Activated T-helper 9 cell treated with anti-CD3 and anti-CD28 coated beads, Interleukin-2, amount 50 U/mL, for 16 hours (primary cell): ENCODE measurements at regions not wholly inside any gene's neighbourhood (a gene's known extent, or its start where the extent isn't known, plus 50 kb on each side); places are given as distances from the start of the nearest gene placed in this dataset.
"Not testable (repeated sequence)": the region's sequence is repeated elsewhere in the genome, so short reads cannot be mapped to it uniquely, and the experiment has no call there.

Experiments
- DNase-seq: peaks from one replicate; pipeline ENCODE4 v3.0.0-alpha.2; 2020; ENCODE audit warnings: low read depth

GRCh38 chr1:29811727-29812407 is 575.5 kb downstream of the PTPRU start:
- DNase-seq, result no peak

GRCh38 chr1:29811247-29811646 is 574.9 kb downstream of the PTPRU start:
- no peak for DNase-seq

GRCh38 chr1:29810121-29811120 is 574.1 kb downstream of the PTPRU start:
- no peak for DNase-seq

- DNase-seq, result no peak
Measured at GRCh38 chr1:29809446-29810120, 573.3 kb downstream of the PTPRU start.

- DNase-seq, result no peak
Measured at GRCh38 chr1:29808141-29808995, 572.0 kb downstream of the PTPRU start.

GRCh38 chr1:29807689-29808088 is 571.4 kb downstream of the PTPRU start:
- no peak for DNase-seq

GRCh38 chr1:29806646-29807319 is 570.5 kb downstream of the PTPRU start:
- no peak for DNase-seq

- no peak for DNase-seq
Measured at GRCh38 chr1:29805896-29806160, 569.5 kb downstream of the PTPRU start.

GRCh38 chr1:29805122-29805895 is 569.0 kb downstream of the PTPRU start:
- no peak for DNase-seq

- no peak for DNase-seq
Measured at GRCh38 chr1:29804181-29804899, 568.0 kb downstream of the PTPRU start.

GRCh38 chr1:29803486-29803885 is 567.2 kb downstream of the PTPRU start:
- DNase-seq, result no peak

GRCh38 chr1:29802181-29803068 is 566.1 kb downstream of the PTPRU start:
- DNase-seq, result no peak

- DNase-seq, result no peak
Measured at GRCh38 chr1:29801561-29801973, 565.2 kb downstream of the PTPRU start.

- no peak for DNase-seq
Measured at GRCh38 chr1:29801003-29801402, 564.7 kb downstream of the PTPRU start.

GRCh38 chr1:29800522-29800956 is 564.2 kb downstream of the PTPRU start:
- DNase-seq, result no peak

- no peak for DNase-seq
Measured at GRCh38 chr1:29800120-29800519, 563.8 kb downstream of the PTPRU start.

GRCh38 chr1:29798699-29799566 is 562.6 kb downstream of the PTPRU start:
- DNase-seq, result no peak

GRCh38 chr1:29797125-29797524 is 560.8 kb downstream of the PTPRU start:
- DNase-seq, result not testable (repeated sequence)
